OCI-LY1 (cell line): ENCODE measurements at regions not wholly inside any gene's neighbourhood (a gene's known extent, or its start where the extent isn't known, plus 50 kb on each side); places are given as distances from the start of the nearest gene placed in this dataset.
A peak's percentile ranks its signal among the peaks of the same experiment; 100 is the strongest.
"Not testable (repeated sequence)": the region's sequence is repeated elsewhere in the genome, so short reads cannot be mapped to it uniquely, and the experiment has no call there.

Experiments used
- H2AFZ ChIP-seq: fragments of 200-600 bp; sonication (generic), shearing (Covaris generic); 2 replicates; pipeline ENCODE4 v1.6.0; 2014; ENCODE audit warnings: antibody characterized with exemption, mild to moderate bottlenecking, low read length
- H3F3A ChIP-seq: fragments of 200-600 bp; sonication (generic), shearing (Covaris generic); 2 replicates; pipeline ENCODE4 v1.6.0; 2014; ENCODE audit warnings: mild to moderate bottlenecking, antibody characterized with exemption, low read length, moderate library complexity; ENCODE audit not compliant: insufficient read depth
- H3K27ac ChIP-seq: fragments of 200-600 bp; sonication (generic); 2 replicates; pipeline ENCODE4 v1.5.1; 2014; ENCODE audit warnings: low read length, mixed run types, mild to moderate bottlenecking, low read depth; ENCODE audit not compliant: poor library complexity, severe bottlenecking
- H3K27me3 ChIP-seq: fragments of 200-600 bp; sonication (generic); 2 replicates; pipeline ENCODE4 v1.6.0; 2014; ENCODE audit warnings: antibody characterized with exemption, mild to moderate bottlenecking, low read length, moderate library complexity; ENCODE audit not compliant: insufficient read depth
- H3K36me3 ChIP-seq: fragments of 200-600 bp; sonication (generic); 2 replicates; pipeline ENCODE4 v1.6.1; 2014; ENCODE audit warnings: mild to moderate bottlenecking, antibody characterized with exemption, low read length, moderate library complexity, mixed read lengths; ENCODE audit not compliant: insufficient read depth
- H3K4me1 ChIP-seq: fragments of 200-600 bp; sonication (generic); 2 replicates; pipeline ENCODE4 v1.5.1; 2014; ENCODE audit warnings: mild to moderate bottlenecking, low read length, moderate library complexity; ENCODE audit not compliant: insufficient read depth, severe bottlenecking
- H3K4me2 ChIP-seq: fragments of 200-600 bp; sonication (generic), shearing (Covaris generic); 2 replicates; pipeline ENCODE4 v1.6.1; 2014; ENCODE audit warnings: low read length
- H3K4me3 ChIP-seq: fragments of 200-600 bp; sonication (generic); 2 replicates; pipeline ENCODE4 v1.5.1; 2014; ENCODE audit warnings: low read length, low read depth, mild to moderate bottlenecking, mixed read lengths; ENCODE audit not compliant: poor library complexity, severe bottlenecking
- H3K79me2 ChIP-seq: fragments of 200-600 bp; shearing (Covaris generic); 2 replicates; pipeline ENCODE4 v1.6.1; 2016; ENCODE audit warnings: mixed run types, low read length, mixed read lengths; ENCODE audit not compliant: insufficient read depth
- H3K9ac ChIP-seq: fragments of 200-600 bp; sonication (generic), shearing (Covaris generic); 2 replicates; pipeline ENCODE4 v1.6.1; 2014; ENCODE audit warnings: mild to moderate bottlenecking, low read length, mixed read lengths
- H3K9me2 ChIP-seq: fragments of 200-600 bp; sonication (generic), shearing (Covaris generic); 2 replicates; pipeline ENCODE4 v1.6.1; 2014; ENCODE audit warnings: low read depth, mild to moderate bottlenecking, low read length, mixed read lengths
- H3K9me3 ChIP-seq: fragments of 200-600 bp; shearing (Covaris generic); 2 replicates; pipeline ENCODE4 v1.6.1; 2014; ENCODE audit warnings: low read length, mixed read lengths
- H4K20me1 ChIP-seq: fragments of 200-600 bp; sonication (generic), shearing (Covaris generic); 2 replicates; pipeline ENCODE4 v1.6.0; 2016; ENCODE audit warnings: mild to moderate bottlenecking, low read length; ENCODE audit not compliant: insufficient read depth
- CTCF ChIP-seq: fragments of 200-600 bp; sonication (generic), shearing (Covaris generic); IDR thresholded peaks from 2 replicates; pipeline ENCODE4 v1.5.1; 2017; ENCODE audit warnings: mild to moderate bottlenecking, antibody characterized with exemption, low read length, moderate library complexity, mixed read lengths
- EZH2 ChIP-seq: fragments of 200-600 bp; sonication (generic), shearing (Covaris generic); IDR thresholded peaks from 2 replicates; pipeline ENCODE4 v1.8.0; 2017; ENCODE audit warnings: borderline replicate concordance, mixed run types, mild to moderate bottlenecking, antibody characterized with exemption, low read length, moderate library complexity, mixed read lengths

- TF ChIP-seq CTCF (no peak), EZH2 (no peak)
- Histone ChIP-seq H3K9me2 (no peaks in the 10 kb centered on the region), H3K36me3 (no peaks in the 10 kb centered on the region), H3K27me3 (no peaks in the 10 kb centered on the region), H3K9ac (no peak overlapping the region), H3F3A (no peaks in the 10 kb centered on the region), H3K9me3 (no peaks in the 10 kb centered on the region), H3K27ac (peak overlapping the region; percentile 54), H3K79me2 (no peaks in the 10 kb centered on the region), H2AFZ (no peak overlapping the region), H3K4me2 (no peak overlapping the region), H3K4me1 (peaks cover 56% of the 10 kb centered on the region), H3K4me3 (no peak overlapping the region), H4K20me1 (no peaks in the 10 kb centered on the region)
These were observed 61.7 kb upstream of the ATXN3L start for GRCh38 chrX:13381514-13381913.

GRCh38 chrX:13380211-13380610 lies 60.4 kb upstream of the ATXN3L start:
- H3F3A ChIP-seq: no peaks in the 10 kb centered on the region
- H3K4me2 ChIP-seq: no peak overlapping the region
- no peak overlapping the region for H3K4me3 ChIP-seq
- TF ChIP-seq EZH2 (no peak), CTCF (no peak)
- no peak overlapping the region for H3K9ac ChIP-seq
- H3K36me3 ChIP-seq: no peaks in the 10 kb centered on the region
- no peaks in the 10 kb centered on the region for H3K79me2 ChIP-seq
- H2AFZ ChIP-seq: no peak overlapping the region
- no peaks in the 10 kb centered on the region for H3K9me3 ChIP-seq
- H3K27ac ChIP-seq: peak overlapping the region; percentile 28
- no peaks in the 10 kb centered on the region for H3K27me3 ChIP-seq
- peaks cover 51% of the 10 kb centered on the region for H3K4me1 ChIP-seq
- no peaks in the 10 kb centered on the region for H4K20me1 ChIP-seq
- H3K9me2 ChIP-seq: no peaks in the 10 kb centered on the region

GRCh38 chrX:13378562-13379518 lies 59.0 kb upstream of the ATXN3L start:
- H3F3A ChIP-seq, H3K36me3 ChIP-seq, H3K9me3 ChIP-seq, H4K20me1 ChIP-seq, H3K79me2 ChIP-seq, H3K9me2 ChIP-seq, H3K4me3 ChIP-seq, H3K9ac ChIP-seq, H3K27ac ChIP-seq, H3K4me2 ChIP-seq, H3K27me3 ChIP-seq, H2AFZ ChIP-seq: not testable (repeated sequence)
- peaks cover 38% of the 10 kb centered on the region for H3K4me1 ChIP-seq

- no peak overlapping the region for H3K4me3 ChIP-seq
- H3K27ac ChIP-seq: no peak overlapping the region
These were observed 57.7 kb upstream of the ATXN3L start for GRCh38 chrX:13377550-13377934.

More at GRCh38 chrX:13377550-13377934, 57.7 kb upstream of the ATXN3L start:
- no peak for TF ChIP-seq EZH2
- TF ChIP-seq CTCF: no peak
- Histone ChIP-seq H3K4me2 (no peak overlapping the region), H3K9ac (no peak overlapping the region), H3K27me3 (no peaks in the 10 kb centered on the region), H2AFZ (no peak overlapping the region), H3K9me3 (no peaks in the 10 kb centered on the region), H3K4me1 (peaks cover 25% of the 10 kb centered on the region), H3K9me2 (no peaks in the 10 kb centered on the region), H3F3A (no peaks in the 10 kb centered on the region), H3K36me3 (no peaks in the 10 kb centered on the region), H4K20me1 (no peaks in the 10 kb centered on the region), H3K79me2 (no peaks in the 10 kb centered on the region)
